SK-N-SH (cell line): ENCODE measurements at regions not wholly inside any gene's neighbourhood (a gene's known extent, or its start where the extent isn't known, plus 50 kb on each side); places are given as distances from the start of the nearest gene placed in this dataset.

Experiments used
- CTCF ChIA-PET: fragments of 300-600, 350-600 bp; formaldehyde crosslinking; extraction: SDS; loops from one replicate; lab custom pipeline; 2021; lab: Yijun Ruan, JAX
- POLR2A ChIA-PET: fragments of 350-600 bp; sonication (Branson Sonifier 250); formaldehyde crosslinking; extraction: SDS; loops from one replicate; lab custom pipeline; 2020; ENCODE audit warnings: antibody characterized with exemption, inconsistent platforms; lab: Yijun Ruan, JAX
- DNase-seq: peaks from one replicate; pipeline ENCODE4 v3.0.0; 2012
- H2AFZ ChIP-seq: fragments of 200-600 bp; sonication (generic); 2 replicates; pipeline ENCODE4 v1.8.1; 2016; ENCODE audit warnings: antibody characterized with exemption, mild to moderate bottlenecking, low read depth
- H3F3A ChIP-seq: fragments of 200-600 bp; sonication (generic); replicated peaks from 2 replicates; pipeline ENCODE3; 2016; ENCODE audit warnings: antibody characterized with exemption, mild to moderate bottlenecking; ENCODE audit not compliant: insufficient read depth
- H3K27ac ChIP-seq, 2 experiments: fragments of 200-500 bp in 1 of 2; fragments of 200-600 bp in 1 of 2; sonication (Bioruptor generic) in 1 of 2; sonication (generic), shearing (Covaris generic) in 1 of 2; 2 replicates each; pipeline versions ENCODE4 v1.5.1 to v1.6.1; 2014 to 2016; ENCODE audit warnings: low read depth in 2 of 2, inconsistent platforms in 1 of 2, low read length in 1 of 2, mild to moderate bottlenecking in 1 of 2, mixed read lengths in 1 of 2
- H3K27me3 ChIP-seq: fragments of 200-600 bp; sonication (generic), shearing (Covaris generic); 2 replicates; pipeline ENCODE4 v1.6.1; 2016; ENCODE audit warnings: mixed run types; ENCODE audit not compliant: insufficient read depth
- H3K36me3 ChIP-seq, 2 experiments: fragments of 200-500 bp in 1 of 2; fragments of 200-600 bp in 1 of 2; sonication (Bioruptor generic) in 1 of 2; sonication (generic) in 1 of 2; replicated peaks in 1 of 2; 2 replicates each; pipeline versions ENCODE3 to v1.5.1; 2014 to 2016; ENCODE audit warnings: low read length in 1 of 2, mild to moderate bottlenecking in 1 of 2; ENCODE audit not compliant: insufficient read depth in 2 of 2, control insufficient read depth in 1 of 2
- H3K4me1 ChIP-seq, 2 experiments: fragments of 200-500 bp in 1 of 2; fragments of 200-600 bp in 1 of 2; sonication (Bioruptor generic) in 1 of 2; sonication (generic), shearing (Covaris generic) in 1 of 2; 2 replicates each; pipeline versions ENCODE4 v1.5.1 to v1.6.1; 2014 to 2016; ENCODE audit warnings: low read depth in 1 of 2, low read length in 1 of 2, mixed run types in 1 of 2; ENCODE audit not compliant: insufficient read depth in 2 of 2, control insufficient read depth in 1 of 2
- H3K4me2 ChIP-seq: fragments of 200-600 bp; sonication (generic), shearing (Covaris generic); 2 replicates; pipeline ENCODE4 v1.6.1; 2017; ENCODE audit warnings: mixed run types
- H3K4me3 ChIP-seq, 2 experiments: fragments of 200-500 bp in 1 of 2; fragments of 200-600 bp in 1 of 2; sonication (Bioruptor generic) in 1 of 2; sonication (generic), shearing (Covaris generic) in 1 of 2; 2 replicates each; pipeline versions ENCODE4 v1.5.1 to v1.8.1; 2014 to 2016; ENCODE audit warnings: low read depth in 2 of 2, inconsistent platforms in 1 of 2, low read length in 1 of 2, mild to moderate bottlenecking in 1 of 2, mixed read lengths in 1 of 2, moderate library complexity in 1 of 2
- H3K79me2 ChIP-seq: fragments of 200-600 bp; sonication (generic); 2 replicates; pipeline ENCODE4 v1.8.1; 2017; ENCODE audit warnings: mild to moderate bottlenecking; ENCODE audit not compliant: insufficient read depth
- H3K9ac ChIP-seq: fragments of 200-600 bp; sonication (generic); 2 replicates; pipeline ENCODE4 v1.6.1; 2017; ENCODE audit warnings: mixed run types
- H3K9me2 ChIP-seq: fragments of 200-600 bp; sonication (generic); 2 replicates; pipeline ENCODE4 v1.6.1; 2017; ENCODE audit warnings: mixed run types
- H3K9me3 ChIP-seq: fragments of 200-600 bp; sonication (generic); 2 replicates; pipeline ENCODE4 v1.6.1; 2017; ENCODE audit warnings: mixed run types, mild to moderate bottlenecking, moderate library complexity
- H4K20me1 ChIP-seq: fragments of 200-600 bp; sonication (generic); 2 replicates; pipeline ENCODE4 v1.6.1; 2017; ENCODE audit warnings: mild to moderate bottlenecking, mixed run types; ENCODE audit not compliant: insufficient read depth
- CHD2 ChIP-seq: fragments of 150-350 bp; IDR thresholded peaks from 2 replicates; pipeline ENCODE4 v1.6.1; 2018; ENCODE audit warnings: low read length; ENCODE audit not compliant: partially characterized antibody
- EP300 ChIP-seq, 2 experiments: IDR thresholded peaks; 2 replicates each; pipeline versions ENCODE4 v1.4.0 to v1.6.1; 2012; ENCODE audit warnings: borderline replicate concordance in 1 of 2, low read depth in 1 of 2, low read length in 1 of 2
- FOXM1 ChIP-seq: IDR thresholded peaks from 2 replicates; pipeline ENCODE4 v1.4.0; 2012; ENCODE audit warnings: low read depth, mild to moderate bottlenecking
- GABPA ChIP-seq: IDR thresholded peaks from 2 replicates; pipeline ENCODE4 v1.4.0; 2012; ENCODE audit warnings: low read depth, mild to moderate bottlenecking
- MEF2A ChIP-seq: IDR thresholded peaks from 2 replicates; pipeline ENCODE4 v1.4.0; 2012; ENCODE audit warnings: low read depth, borderline replicate concordance
- NFIC ChIP-seq: IDR thresholded peaks from 2 replicates; pipeline ENCODE4 v1.4.0; 2012; ENCODE audit warnings: borderline replicate concordance
- NRF1 ChIP-seq: IDR thresholded peaks from 2 replicates; pipeline ENCODE4 v1.6.1; 2012; ENCODE audit warnings: low read depth, mild to moderate bottlenecking, low read length
- RAD21 ChIP-seq: IDR thresholded peaks from 2 replicates; pipeline ENCODE4 v1.6.1; 2012; ENCODE audit warnings: mild to moderate bottlenecking, low read length
- RXRA ChIP-seq: IDR thresholded peaks from 2 replicates; pipeline ENCODE4 v1.4.0; 2012; ENCODE audit warnings: low read depth, mild to moderate bottlenecking, borderline replicate concordance
- SIN3A ChIP-seq: IDR thresholded peaks from 2 replicates; pipeline ENCODE4 v1.6.1; 2012; ENCODE audit warnings: low read depth, mild to moderate bottlenecking, low read length, moderate library complexity, borderline replicate concordance
- SMC3 ChIP-seq: IDR thresholded peaks from 2 replicates; pipeline ENCODE4 v1.6.1; 2012; ENCODE audit warnings: low read depth, low read length, improper control_type of control experiment
- TAF1 ChIP-seq: IDR thresholded peaks from 2 replicates; pipeline ENCODE4 v1.6.1; 2012; ENCODE audit warnings: low read depth, mild to moderate bottlenecking, low read length, moderate library complexity, borderline replicate concordance
- WGBS: methylation state at CpG from one replicate; pipeline ENCODE4 v1.1.6; 2017; ENCODE audit warnings: low lambda C conversion rate; 5-methylcytosine and 5-hydroxymethylcytosine counted together
- TF ChIP-seq, protein P1 (sequence below): fragments of 150-350 bp; IDR thresholded peaks from 2 replicates; pipeline ENCODE4 v1.6.1; 2017; ENCODE audit warnings: antibody characterized with exemption, low read length, low read depth, borderline replicate concordance
- TF ChIP-seq, protein P2 (sequence below): IDR thresholded peaks from 2 replicates; pipeline ENCODE4 v1.4.0; 2012; ENCODE audit warnings: low read depth, borderline replicate concordance
- TF ChIP-seq, protein P3 (sequence below): fragments of 200-600 bp; sonication (generic); IDR thresholded peaks from 2 replicates; pipeline ENCODE4 v1.6.1; 2017; ENCODE audit warnings: antibody characterized with exemption, mild to moderate bottlenecking, moderate library complexity
- TF ChIP-seq, protein P4 (sequence below): IDR thresholded peaks from 2 replicates; pipeline ENCODE4 v1.6.1; 2012; ENCODE audit warnings: mild to moderate bottlenecking, low read depth, low read length, moderate library complexity

DNA sequence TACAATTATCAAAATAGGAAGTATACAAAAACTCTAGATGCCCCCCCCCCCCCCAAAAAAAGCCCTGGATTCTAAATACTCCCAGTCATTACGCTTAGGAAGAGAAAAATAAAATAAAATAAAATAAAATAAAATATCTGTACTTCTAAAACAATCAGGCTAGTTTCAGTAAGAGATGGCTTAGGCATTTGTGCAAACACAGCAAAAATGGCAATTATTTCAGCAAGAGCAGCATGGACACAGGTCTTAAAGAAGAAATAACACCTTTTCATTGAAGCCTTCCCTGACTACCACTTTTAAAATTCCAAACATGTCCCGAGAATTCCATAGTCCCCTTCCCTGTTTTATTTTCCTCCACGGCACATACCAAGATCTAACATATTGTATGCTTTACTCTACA is 218.6 kb upstream of the POU5F2 start:
- TF ChIP-seq SIN3A: no peak
- TF ChIP-seq NRF1: no peak
- no peak for TF ChIP-seq RAD21
- no peak for TF ChIP-seq NFIC
- no peak for TF ChIP-seq RXRA
- no peak for TF ChIP-seq GABPA
- TF ChIP-seq, protein P1, sequence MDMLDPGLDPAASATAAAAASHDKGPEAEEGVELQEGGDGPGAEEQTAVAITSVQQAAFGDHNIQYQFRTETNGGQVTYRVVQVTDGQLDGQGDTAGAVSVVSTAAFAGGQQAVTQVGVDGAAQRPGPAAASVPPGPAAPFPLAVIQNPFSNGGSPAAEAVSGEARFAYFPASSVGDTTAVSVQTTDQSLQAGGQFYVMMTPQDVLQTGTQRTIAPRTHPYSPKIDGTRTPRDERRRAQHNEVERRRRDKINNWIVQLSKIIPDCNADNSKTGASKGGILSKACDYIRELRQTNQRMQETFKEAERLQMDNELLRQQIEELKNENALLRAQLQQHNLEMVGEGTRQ: no peak
- TF ChIP-seq, protein P2, sequence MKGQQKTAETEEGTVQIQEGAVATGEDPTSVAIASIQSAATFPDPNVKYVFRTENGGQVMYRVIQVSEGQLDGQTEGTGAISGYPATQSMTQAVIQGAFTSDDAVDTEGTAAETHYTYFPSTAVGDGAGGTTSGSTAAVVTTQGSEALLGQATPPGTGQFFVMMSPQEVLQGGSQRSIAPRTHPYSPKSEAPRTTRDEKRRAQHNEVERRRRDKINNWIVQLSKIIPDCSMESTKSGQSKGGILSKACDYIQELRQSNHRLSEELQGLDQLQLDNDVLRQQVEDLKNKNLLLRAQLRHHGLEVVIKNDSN: no peak
- no peak for TF ChIP-seq SMC3
- 91% methylated on average over 3 of the region's 3 CpGs for WGBS
- no peak overlapping the region for H3K27ac ChIP-seq
- H3K4me2 ChIP-seq: no peak overlapping the region
- H2AFZ ChIP-seq: no peak overlapping the region
- ChIA-PET POLR2A (no interaction called here), CTCF (interaction anchor here (1.0 kb wide), 1 partner anchor 379 kb away, joined by 3 read pairs; the partner anchor contains the start of gene NR2F1-AS1)
- no peak for DNase-seq
- no peaks in the 10 kb centered on the region for H3K27me3 ChIP-seq
- H3K9ac ChIP-seq: no peak overlapping the region
- H3K9me2 ChIP-seq: no peaks in the 10 kb centered on the region
- no peak overlapping the region for H3K4me3 ChIP-seq
- no peaks in the 10 kb centered on the region for H3K9me3 ChIP-seq
- H4K20me1 ChIP-seq: no peaks in the 10 kb centered on the region
- peaks cover 0 to 3% of the 10 kb centered on the region in 2 experiments for H3K36me3 ChIP-seq
- H3F3A ChIP-seq: no peaks in the 10 kb centered on the region
- H3K79me2 ChIP-seq: no peaks in the 10 kb centered on the region
- no peaks in the 10 kb centered on the region; a peak in 1 of 4 replicates for H3K4me1 ChIP-seq

DNA sequence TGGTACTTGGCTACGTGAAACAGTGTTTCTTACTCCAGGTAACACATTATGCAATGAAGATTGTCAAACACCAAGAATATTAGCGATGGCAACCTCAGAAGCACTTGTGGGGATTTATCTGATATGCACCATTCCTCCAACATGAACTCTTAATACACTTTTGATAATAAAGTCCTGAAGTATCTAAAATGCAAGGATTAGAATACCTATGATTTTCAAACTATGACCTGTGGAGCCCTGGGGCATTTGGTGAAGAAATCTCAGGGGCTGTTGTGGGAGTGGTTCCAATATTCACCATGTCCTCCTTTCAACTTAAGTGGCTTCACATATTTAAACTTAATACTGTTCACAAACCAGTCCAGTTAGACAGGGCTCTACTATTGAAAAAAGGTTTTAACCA is 214.6 kb upstream of the POU5F2 start:
- ChIA-PET POLR2A (no interaction called here), CTCF (no interaction called here)
- peaks cover 0 to 3% of the 10 kb centered on the region in 2 experiments for H3K36me3 ChIP-seq
- no peak overlapping the region for H3K4me3 ChIP-seq
- DNase-seq: no peak
- no peaks in the 10 kb centered on the region for H3K9me2 ChIP-seq
- no peaks in the 10 kb centered on the region for H3F3A ChIP-seq
- H3K4me2 ChIP-seq: no peak overlapping the region
- H3K4me1 ChIP-seq: no peaks in the 10 kb centered on the region; a peak in 1 of 4 replicates
- no peaks in the 10 kb centered on the region for H3K9me3 ChIP-seq
- no peaks in the 10 kb centered on the region for H3K79me2 ChIP-seq
- H3K9ac ChIP-seq: no peak overlapping the region
- H3K27ac ChIP-seq: no peak overlapping the region
- no peak overlapping the region for H2AFZ ChIP-seq
- no peak for TF ChIP-seq SMC3
- TF ChIP-seq RXRA: no peak
- no peak for TF ChIP-seq FOXM1
- no peak for TF ChIP-seq NRF1
- no peak for TF ChIP-seq MEF2A
- no peak for TF ChIP-seq CHD2
- TF ChIP-seq, protein P3, sequence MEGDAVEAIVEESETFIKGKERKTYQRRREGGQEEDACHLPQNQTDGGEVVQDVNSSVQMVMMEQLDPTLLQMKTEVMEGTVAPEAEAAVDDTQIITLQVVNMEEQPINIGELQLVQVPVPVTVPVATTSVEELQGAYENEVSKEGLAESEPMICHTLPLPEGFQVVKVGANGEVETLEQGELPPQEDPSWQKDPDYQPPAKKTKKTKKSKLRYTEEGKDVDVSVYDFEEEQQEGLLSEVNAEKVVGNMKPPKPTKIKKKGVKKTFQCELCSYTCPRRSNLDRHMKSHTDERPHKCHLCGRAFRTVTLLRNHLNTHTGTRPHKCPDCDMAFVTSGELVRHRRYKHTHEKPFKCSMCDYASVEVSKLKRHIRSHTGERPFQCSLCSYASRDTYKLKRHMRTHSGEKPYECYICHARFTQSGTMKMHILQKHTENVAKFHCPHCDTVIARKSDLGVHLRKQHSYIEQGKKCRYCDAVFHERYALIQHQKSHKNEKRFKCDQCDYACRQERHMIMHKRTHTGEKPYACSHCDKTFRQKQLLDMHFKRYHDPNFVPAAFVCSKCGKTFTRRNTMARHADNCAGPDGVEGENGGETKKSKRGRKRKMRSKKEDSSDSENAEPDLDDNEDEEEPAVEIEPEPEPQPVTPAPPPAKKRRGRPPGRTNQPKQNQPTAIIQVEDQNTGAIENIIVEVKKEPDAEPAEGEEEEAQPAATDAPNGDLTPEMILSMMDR: no peak
- no peak for TF ChIP-seq EP300 (IDR thresholded peaks at IDR 0.05; ENCODE audit: borderline replicate concordance in 1 of 2, low read depth in 1 of 2, low read length in 1 of 2)
- TF ChIP-seq, protein P4, sequence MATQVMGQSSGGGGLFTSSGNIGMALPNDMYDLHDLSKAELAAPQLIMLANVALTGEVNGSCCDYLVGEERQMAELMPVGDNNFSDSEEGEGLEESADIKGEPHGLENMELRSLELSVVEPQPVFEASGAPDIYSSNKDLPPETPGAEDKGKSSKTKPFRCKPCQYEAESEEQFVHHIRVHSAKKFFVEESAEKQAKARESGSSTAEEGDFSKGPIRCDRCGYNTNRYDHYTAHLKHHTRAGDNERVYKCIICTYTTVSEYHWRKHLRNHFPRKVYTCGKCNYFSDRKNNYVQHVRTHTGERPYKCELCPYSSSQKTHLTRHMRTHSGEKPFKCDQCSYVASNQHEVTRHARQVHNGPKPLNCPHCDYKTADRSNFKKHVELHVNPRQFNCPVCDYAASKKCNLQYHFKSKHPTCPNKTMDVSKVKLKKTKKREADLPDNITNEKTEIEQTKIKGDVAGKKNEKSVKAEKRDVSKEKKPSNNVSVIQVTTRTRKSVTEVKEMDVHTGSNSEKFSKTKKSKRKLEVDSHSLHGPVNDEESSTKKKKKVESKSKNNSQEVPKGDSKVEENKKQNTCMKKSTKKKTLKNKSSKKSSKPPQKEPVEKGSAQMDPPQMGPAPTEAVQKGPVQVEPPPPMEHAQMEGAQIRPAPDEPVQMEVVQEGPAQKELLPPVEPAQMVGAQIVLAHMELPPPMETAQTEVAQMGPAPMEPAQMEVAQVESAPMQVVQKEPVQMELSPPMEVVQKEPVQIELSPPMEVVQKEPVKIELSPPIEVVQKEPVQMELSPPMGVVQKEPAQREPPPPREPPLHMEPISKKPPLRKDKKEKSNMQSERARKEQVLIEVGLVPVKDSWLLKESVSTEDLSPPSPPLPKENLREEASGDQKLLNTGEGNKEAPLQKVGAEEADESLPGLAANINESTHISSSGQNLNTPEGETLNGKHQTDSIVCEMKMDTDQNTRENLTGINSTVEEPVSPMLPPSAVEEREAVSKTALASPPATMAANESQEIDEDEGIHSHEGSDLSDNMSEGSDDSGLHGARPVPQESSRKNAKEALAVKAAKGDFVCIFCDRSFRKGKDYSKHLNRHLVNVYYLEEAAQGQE: no peak
- no peak for TF ChIP-seq NFIC
- TF ChIP-seq, protein P1: no peak
- TF ChIP-seq TAF1: no peak
- 100% methylated on average over 2 of the region's 2 CpGs for WGBS
- no peaks in the 10 kb centered on the region for H4K20me1 ChIP-seq
- H3K27me3 ChIP-seq: no peaks in the 10 kb centered on the region
